NCI-H2227 treated with DMSO at 0.1 percent for 48 hours (cell line): ENCODE measurements at regions not wholly inside any gene's neighbourhood (a gene's known extent, or its start where the extent isn't known, plus 50 kb on each side); places are given as distances from the start of the nearest gene placed in this dataset.

Source experiments
- DNase-seq: peaks from one replicate; lab custom pipeline; 2025; lab: John Stamatoyannopoulos, UW

DNA sequence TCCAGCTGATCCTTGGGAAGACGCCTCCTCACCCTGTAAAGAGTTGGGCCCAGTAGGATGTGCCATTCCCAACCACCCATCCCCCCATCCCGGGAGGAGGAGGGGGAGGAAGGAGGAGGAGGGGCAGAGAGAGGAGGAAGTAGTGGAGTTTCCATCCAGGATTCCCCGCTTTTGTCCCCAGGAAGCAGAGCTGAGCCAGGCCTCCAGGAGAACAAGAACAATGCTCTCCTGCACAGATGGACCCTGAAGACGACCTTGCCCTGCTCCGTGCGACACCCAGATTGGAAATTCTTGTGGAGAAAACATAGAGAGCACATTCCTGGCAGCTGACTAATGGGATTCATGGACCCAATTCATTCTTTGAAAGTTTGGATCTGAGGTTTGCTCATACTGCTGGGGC, 132.3 kb upstream of the CRY1 start:
- DNase-seq = no peak

DNA sequence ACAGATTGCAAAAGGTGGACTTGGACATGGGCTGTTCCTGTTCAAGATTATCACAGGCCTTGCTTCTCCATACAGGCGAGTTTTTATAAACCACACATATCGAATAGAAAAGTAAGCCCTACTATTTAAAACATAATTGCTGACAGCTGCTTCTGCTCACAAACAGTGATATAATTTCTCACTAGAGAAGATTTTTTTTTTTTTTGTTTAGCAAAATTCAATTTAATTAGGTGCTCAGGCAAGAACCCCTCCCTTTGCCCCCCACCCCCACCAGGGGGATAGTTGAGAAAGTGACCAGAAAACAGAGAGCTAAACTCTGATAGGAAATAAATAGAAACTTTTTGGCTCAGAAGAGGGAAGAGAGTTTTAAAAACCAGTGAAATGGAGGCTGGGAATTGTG, 132.8 kb upstream of the CRY1 start:
- DNase-seq = no peak

DNA sequence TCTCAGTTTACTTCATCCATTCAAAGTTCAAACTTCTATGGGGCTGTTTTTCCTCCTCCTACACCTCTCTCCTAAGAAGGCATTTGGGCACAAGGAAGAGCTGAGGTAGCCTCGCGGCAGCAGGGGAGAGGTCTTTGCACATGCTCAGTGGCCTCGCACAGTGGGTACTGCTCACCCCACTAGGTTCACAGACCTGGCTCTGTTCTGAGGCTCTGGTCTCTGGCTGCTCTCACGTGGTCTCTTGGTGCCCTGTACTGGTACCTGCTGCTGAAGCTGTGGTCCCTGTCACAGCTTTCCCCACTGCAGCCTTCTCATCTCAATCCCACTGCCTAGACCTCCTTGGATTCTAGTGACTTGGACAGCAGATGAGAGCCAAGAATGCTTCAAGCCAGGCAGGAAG, 134.7 kb upstream of the CRY1 start:
- DNase-seq = no peak

DNA sequence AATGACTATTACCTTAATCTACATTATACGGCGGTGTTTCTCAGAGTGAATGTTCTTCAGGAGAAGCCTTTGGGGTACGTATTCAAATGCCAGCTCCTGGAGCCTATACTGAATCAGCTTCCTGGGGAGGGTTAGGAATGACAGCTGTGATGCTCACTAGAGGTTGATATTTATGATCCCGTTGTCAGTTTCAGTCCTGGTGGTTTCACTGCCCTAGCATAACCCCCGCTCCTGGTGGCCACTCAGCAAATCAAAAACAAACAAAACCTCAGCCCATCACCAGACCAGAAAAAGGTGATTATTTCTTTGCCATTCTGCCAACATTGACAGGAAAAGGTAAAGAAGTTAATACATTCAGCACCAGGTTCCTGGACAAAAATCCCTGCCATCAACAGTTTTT, 136.5 kb upstream of the CRY1 start:
- no peak for DNase-seq

DNA sequence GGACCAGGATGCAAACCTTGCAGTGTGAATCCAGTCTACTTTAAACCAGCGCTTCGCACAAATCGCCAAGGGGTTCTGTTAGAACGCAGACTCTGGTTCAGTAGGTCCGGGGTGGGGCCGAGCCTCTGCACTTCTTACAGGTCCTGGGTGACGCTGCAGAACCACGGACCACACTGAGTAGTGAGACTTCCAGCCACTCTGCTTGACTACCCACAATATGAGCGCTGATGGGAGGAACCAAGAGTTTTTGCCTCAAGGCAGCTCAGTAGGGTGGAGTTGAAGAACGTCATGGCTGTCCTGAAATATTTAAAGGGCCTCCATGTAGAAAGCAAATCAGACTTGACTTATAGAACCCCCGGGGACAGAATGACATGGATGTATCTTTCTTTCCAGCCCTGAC, 138.0 kb upstream of the CRY1 start:
- no peak for DNase-seq

DNA sequence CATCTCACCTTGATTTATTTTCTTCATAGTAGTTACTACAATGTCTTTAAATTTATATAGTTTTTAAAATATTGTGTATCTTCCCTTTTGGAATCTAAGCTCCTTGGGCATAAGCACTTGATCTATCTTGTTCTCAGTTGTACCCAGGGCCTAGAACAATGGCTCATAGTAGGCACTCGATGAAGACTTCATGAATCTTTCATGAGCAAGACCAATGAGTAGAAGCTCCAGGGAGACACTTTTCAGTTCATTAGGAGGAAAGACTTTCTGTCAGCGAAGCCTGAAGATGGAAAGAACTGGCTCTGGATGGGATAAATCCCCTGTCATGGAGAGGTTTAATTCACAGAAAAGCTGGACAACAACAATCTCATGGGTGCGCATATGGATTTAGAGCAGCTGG, 140.2 kb upstream of the CRY1 start:
- DNase-seq = no peak

DNA sequence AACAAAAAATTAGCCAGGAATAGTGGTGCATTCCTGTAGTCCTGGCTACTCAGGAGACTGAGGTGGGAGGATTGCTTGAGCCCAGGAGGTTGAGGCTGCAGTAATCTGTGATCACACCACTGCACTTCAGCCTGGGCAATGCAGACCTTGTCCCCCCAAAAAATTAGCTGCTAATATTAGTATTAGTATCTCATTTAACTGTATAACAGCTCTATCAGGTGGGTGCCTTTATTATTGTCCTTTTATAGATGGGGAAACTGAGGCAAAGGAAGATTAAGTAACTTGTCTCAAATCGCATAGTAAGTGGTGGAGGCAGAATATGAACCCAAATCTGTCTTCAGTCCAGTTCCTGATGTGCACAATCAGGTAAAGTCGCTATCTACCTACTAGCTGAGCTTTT, 142.3 kb upstream of the CRY1 start:
- no peak for DNase-seq

DNA sequence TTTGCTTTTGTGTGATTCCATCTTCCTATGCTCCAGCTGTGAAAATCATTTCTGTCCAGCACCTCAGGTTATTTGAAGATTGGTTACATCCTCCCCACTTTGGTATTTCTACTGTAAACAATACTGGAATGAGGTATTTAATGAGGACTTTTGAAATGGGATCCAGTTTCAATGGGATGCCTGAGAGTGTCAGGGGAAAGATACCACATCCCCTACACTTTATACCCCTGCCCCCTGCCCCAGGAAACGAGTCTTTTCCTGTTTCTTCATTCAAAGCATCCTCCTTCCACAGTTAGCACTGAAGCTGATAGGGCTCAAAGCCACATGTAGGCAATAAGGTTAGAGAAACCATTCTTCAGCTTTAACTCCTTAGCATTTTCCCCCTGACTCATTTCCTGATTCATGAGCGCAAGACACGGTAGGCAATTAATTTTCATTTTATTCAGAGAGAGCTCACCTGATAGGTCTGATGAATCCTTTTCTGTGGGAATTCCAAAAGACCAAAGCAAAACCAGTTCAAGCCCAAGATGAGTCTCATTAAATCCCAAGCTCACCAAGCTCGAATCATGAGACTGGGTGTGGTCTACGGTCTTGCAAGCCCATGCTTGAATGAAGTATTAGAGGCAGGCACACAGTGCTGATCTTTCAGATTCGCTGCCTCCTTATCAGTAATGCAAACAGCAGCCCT, 143.6 kb upstream of the CRY1 start:
- DNase-seq = no peak

DNA sequence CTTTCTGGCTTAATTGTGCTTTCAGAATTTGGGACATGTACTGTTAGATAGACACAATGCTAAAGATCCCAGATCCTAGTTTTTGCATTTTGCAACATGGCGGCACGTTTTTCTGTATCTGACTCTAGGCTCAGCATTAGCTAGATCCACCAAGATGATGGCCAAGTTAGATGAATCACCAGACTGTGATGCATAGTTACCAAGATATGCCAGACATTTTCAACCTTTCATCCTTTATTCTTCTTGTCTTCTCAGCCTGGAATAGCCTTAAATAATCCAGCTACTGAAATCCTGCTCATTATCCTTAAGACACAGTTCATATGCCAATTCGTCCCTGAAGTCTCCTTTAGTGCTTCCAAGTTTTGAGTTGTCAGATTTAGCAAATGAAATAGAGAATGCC, 144.9 kb upstream of the CRY1 start:
- no peak for DNase-seq

DNA sequence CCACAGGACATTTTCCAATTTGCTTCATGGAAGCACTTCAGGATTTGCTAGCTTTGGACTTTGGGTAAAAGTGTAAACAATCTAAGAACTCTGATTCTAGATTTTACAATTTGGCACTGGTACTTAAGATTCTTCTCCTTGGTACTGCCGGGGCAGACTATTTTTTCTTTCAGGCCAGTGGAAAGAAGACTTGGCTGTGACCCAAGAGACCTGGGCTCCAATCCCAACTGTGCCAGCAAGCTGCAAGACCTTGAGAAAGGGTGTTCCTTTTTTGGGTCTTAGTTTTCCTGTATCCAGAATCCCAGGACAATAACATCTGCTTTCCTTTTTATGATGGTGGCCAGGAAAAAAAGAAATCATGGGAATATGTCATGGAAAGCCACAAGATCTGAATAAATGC, 148.1 kb upstream of the CRY1 start:
- no peak for DNase-seq

DNA sequence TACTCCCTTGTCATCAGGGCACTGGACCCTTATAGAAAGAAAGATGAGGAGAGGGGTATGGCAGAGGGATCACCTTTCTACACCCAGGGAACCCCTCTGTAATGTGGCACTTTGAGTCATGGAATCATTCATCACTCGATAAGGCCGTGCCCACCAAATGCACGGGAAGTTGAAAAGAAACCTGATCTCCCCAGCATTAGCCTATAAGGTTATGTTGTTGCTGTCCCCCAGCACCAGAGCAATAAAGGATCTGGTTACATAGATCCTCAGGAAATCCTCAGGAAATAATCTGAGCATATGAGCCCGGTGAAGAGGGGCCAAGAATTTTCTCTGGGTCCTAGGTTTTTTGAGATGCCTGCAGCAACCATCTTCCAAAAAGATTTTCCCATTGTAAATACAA, 148.8 kb upstream of the CRY1 start:
- DNase-seq = no peak

DNA sequence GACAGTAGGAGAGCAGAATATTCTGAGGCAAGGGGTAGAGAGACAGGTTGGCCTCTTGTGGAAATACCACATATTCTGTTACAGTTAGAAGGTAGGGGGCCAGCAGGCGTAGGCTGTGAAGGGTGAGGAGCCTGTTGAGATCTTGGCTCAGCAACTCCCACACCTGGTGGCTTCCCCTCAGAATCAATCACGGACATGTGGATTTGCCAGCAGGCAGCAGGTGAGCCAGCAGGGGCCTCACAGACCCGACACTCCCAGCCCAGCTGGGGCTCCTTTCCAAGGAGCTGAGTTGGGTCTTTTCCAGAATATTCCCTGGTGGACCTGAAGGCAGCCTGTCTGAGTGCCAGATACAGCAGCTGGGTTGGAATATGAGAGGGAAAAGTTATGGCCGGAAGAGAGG, 150.0 kb upstream of the CRY1 start:
- no peak for DNase-seq

DNA sequence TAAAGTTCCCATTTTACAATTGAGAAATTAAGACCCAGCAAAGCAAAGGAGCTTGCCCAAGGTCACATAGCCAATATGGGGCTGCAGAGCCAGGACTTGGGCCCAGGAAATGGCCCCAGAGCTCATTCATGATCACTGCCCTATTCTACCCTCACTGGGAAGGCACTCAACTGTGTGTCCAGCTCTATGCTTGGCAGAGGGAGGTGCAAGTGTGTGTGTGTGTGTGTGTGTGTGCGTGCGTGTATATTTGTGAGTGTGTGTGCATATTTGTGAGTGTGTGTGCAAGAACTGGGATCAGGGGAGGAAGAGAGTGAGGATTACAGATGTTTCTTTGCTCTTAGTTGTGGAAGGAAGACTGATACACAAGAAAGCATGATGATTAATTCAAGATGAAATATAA, 151.2 kb upstream of the CRY1 start:
- DNase-seq = no peak

DNA sequence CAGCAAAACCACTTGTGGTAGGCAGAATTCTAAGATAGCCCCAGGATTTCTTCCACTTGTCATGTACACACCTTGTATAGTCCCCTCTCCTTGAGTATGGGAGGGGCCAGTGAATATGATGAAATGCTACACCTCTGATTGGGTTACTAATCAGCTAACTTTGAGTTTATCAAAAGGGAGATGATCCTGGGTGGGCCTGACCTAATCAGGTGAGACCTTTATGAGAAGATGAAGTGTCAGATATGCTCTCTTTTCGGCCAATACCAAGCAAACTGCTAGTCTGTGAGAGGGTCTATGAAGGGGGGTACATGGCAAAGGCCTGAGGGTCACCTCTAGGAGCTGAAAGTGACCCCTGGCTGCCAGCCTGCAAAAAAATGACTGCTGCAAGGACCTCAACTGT, 154.3 kb upstream of the CRY1 start:
- no peak for DNase-seq

DNA sequence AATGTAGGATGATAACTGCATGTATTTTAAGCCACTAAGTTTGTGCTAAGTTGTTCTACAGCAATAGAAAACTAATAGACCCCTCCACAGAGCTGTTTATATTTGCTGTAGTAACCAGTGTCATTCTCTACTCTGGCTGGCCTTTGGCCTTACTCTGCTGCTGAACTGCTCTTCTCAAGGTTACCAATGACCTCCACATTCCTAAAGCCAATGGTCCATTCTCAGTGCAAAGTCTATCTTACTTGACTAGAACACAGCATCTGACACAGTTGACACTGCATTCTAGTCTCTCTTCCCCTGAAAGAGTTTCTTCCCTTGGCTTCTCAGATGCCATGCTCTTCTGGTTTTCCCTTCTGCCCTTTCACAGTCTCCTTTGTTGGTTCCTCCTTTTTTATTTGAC, 154.8 kb upstream of the CRY1 start:
- no peak for DNase-seq

DNA sequence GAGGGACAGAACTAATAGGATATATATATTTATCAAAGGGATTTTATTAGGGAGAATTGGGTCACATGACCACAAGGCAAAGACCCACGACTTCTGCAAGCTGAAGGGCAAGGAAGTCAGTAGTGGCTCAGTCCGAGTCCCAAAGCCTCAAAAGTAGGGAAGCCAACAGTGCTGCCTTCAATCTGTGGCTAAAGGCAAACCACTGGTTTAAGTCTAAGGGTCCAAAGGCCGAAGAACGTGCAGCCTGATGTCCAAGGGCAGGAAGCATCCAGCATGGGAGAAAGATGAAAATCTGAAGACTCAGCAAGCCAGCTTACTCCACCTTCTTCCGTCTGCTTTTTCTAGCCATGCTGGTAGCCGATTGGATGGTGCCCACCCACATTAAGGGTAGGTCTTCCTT, 157.9 kb upstream of the CRY1 start:
- DNase-seq = no peak

DNA sequence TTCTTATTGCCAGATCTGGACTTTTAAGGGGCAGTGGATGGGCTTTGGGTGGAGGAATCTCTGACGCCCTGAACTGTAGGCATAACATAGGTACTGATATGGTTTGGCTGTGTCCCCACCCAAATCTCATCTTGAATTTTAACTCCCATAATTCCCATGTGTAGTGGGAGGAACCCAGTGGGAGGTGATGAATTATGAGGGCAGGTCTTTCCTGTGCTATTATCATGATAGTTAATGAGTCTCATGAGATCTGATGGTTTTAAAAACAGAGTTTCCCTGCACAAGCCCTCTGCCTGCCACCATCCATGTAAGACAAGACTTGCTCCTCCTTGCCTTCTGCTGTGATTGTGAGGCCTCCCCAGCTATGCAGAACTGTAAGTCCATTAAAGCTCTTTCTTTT, 160.0 kb upstream of the CRY1 start:
- no peak for DNase-seq

DNA sequence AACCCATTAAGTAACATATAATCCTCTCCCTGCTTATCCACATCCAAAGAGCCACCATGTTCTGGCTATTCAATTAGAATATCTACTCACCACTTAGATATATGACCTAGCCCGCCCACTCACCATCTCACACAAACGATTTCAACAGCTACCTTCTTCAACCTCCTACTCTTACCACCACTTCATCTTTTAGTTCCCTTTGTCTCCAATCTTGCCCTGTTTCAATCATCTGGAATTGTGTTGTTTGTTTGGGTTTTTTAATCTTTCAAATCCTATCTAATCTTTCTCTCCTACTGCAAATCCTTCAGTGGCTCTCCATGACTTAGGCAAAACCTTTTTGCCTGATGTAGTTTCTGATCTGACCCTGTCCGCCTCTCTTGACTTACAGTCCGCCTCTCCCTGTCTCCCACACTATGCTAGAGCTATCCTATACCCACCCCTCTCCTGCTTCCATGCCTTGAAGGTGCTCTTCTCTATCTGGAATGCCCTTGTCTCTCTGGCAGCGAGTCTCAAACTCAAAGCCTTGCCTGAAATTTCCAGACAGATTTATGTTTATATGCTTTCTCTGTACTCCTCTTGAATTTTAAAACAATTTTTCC, 161.0 kb upstream of the CRY1 start:
- DNase-seq = peak; percentile 82

DNA sequence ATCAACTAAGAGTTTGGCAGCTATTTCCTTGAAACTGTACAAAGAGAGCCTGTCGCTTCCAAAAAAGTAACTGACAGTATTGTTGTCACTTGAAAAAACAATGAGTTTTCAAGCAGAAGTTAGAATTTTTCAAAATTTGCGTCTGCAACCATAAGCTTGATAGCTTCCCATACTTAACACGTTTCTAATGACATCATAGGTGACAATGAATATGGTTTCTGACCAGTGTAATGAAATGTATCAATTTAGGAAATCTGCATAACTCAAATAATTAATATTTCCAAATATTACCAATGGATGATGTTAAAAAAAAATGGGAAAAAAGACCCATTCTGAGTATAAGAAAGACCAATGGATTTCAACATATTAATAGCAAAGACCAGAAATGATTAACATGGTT, 165.4 kb upstream of the CRY1 start:
- DNase-seq = no peak

DNA sequence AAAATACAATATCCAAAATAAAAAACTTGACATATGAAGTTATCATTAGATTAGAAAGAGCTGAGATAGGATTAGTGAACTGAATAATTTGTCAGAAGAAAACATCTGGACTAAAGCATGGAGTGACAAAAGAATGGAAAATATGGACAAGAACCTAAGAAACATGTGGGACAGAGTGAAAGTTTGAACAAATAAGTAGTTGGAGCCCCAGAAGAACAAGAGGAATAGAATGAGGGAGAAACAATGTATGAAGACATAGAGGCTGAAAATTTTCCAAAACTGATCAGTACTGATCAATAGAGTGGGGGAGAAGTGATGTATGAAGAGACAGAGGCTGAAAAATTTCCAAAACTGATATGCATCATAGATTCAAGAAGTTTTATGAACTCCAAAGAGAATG, 170.6 kb upstream of the CRY1 start:
- no peak for DNase-seq

DNA sequence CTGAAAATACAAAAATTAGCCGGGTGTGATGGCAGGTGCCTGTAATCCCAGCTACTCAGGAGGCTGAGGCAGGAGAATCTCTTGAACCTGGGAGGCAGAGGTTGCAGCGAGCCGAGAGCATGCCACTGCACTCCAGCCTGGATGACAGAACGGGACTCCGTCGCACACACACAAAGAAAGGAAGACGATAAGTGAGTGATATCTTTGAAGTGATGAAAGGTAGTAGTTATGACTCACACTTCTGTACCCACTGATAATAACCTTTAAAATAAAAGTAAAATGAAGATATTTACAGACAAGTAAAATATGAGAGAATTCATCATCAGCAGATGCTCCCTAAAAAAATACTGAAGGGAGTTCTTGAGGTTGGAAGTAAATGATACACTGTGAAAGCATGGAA, 171.3 kb upstream of the CRY1 start:
- no peak for DNase-seq

DNA sequence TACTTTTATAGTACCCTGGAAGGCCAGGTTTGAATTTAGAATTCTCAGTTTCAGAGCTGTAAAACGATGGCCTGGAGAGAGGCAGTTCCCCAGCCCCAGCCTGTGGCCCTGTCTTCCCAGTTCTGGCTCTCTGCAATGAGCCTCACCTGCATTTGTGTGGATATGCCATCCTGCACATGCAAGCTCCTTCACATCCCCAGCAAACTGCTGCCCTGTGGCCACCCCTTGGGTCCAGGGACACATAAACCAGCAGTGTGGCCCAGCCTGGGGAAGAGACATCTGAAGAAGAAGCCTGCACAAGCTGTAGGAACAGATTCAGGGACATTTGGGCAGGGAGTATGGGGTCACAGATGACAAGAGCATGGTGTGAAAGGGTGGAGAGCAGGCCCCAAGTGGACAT, 174.3 kb upstream of the CRY1 start:
- no peak for DNase-seq

DNA sequence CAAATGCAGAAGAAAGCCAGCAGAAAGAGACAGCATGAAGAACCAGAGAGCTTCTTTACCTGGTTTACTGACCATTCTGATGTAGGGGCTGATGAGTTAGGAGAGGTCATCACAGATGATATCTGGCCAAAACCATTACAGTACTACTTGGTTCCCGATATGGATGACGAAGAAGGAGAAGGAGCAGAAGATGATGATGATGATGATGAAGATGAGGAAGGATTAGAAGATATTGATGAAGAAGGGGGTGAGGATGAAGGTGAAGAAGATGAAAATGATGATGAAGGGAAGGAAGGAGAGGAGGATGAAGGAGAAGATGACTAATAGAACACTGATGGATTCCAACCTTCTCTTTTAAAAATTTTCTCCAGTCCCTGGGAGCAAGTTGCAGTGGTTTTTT, 178.2 kb upstream of the CRY1 start:
- no peak for DNase-seq

DNA sequence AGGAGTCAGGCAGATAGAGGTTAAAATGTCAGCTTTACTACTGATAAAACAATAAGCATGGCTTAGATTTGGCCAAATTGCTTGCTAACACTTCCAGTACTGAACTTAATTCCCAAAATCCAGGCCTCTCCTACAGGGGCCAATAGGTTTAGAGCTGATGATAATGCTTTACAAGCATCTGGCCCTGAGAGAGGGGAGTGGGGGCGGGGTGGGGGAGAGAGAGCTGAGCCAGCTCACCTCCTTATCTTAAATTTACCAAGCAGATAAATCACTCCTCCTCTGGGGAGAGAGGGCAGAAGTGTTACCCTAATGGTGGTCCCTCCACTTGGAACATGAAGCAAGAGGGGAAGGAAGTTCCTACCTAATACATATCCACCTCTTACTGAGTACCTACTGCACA, 182.2 kb upstream of the CRY1 start:
- DNase-seq = no peak

DNA sequence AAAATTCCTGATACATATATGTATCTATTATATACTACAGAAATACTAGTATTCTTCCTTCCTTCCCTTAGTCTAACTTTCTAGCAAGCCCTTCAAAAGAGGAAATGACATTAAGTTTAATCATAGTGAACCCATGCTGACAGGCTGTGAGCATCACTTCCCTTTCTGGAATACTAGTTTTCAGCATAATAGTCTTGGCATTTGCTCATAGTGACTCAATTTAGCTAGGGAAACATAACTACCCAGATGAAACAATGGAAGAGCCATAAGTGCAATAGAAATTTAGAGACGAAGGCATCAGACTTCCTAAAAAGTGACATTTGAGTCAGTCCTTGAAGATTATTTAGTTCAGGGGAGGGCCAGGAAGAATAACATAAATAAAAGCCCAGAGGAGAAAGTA, 184.5 kb upstream of the CRY1 start:
- no peak for DNase-seq
